ENCODE measurements at regions not wholly inside any gene's neighbourhood (a gene's known extent, or its start where the extent isn't known, plus 50 kb on each side); places are given as distances from the start of the nearest gene placed in this dataset.

- no peak for DNase-seq (ENCODE audit: low spot score)
Observed at GRCh38 chr10:111452153-111452552, 375.3 kb downstream of the ADRA2A start.

- DNase-seq (ENCODE audit: low spot score), result no peak
Observed at GRCh38 chr10:111455776-111456426, 379.1 kb downstream of the ADRA2A start.

- no peak for DNase-seq (ENCODE audit: low spot score)
Observed at GRCh38 chr10:111458256-111458655, 381.4 kb downstream of the ADRA2A start.

- DNase-seq (ENCODE audit: low spot score), result no peak
Observed at GRCh38 chr10:111459967-111460366, 383.1 kb downstream of the ADRA2A start.

GRCh38 chr10:111472445-111472844 is 395.6 kb downstream of the ADRA2A start:
- no peak for DNase-seq (ENCODE audit: low spot score)

GRCh38 chr10:111473361-111473760 is 396.5 kb downstream of the ADRA2A start:
- DNase-seq (ENCODE audit: low spot score), result no peak

GRCh38 chr10:111474786-111475185 is 398.0 kb downstream of the ADRA2A start:
- DNase-seq (ENCODE audit: low spot score), result no peak

GRCh38 chr10:111475720-111476119 is 398.9 kb downstream of the ADRA2A start:
- DNase-seq (ENCODE audit: low spot score), result no peak

- no peak for DNase-seq (ENCODE audit: low spot score)
Observed at GRCh38 chr10:111478651-111479050, 401.8 kb downstream of the ADRA2A start.

- DNase-seq (ENCODE audit: low spot score), result no peak
Observed at GRCh38 chr10:111479966-111480365, 403.1 kb downstream of the ADRA2A start.

GRCh38 chr10:111481261-111481826 is 404.5 kb downstream of the ADRA2A start:
- peak; percentile 1 for DNase-seq (ENCODE audit: low spot score)

- DNase-seq (ENCODE audit: low spot score), result no peak
Observed at GRCh38 chr10:111481866-111482265, 405.0 kb downstream of the ADRA2A start.

- DNase-seq (ENCODE audit: low spot score), result no peak
Observed at GRCh38 chr10:111482621-111483216, 405.9 kb downstream of the ADRA2A start.

- DNase-seq (ENCODE audit: low spot score), result no peak
Observed at GRCh38 chr10:111485767-111486166, 408.9 kb downstream of the ADRA2A start.

GRCh38 chr10:111486346-111486745 is 409.5 kb downstream of the ADRA2A start:
- no peak for DNase-seq (ENCODE audit: low spot score)

GRCh38 chr10:111488668-111489067 is 411.8 kb downstream of the ADRA2A start:
- no peak for DNase-seq (ENCODE audit: low spot score)

GRCh38 chr10:111491154-111491553 is 414.3 kb downstream of the ADRA2A start:
- no peak for DNase-seq (ENCODE audit: low spot score)

GRCh38 chr10:111493024-111493625 is 416.3 kb downstream of the ADRA2A start:
- no peak for DNase-seq (ENCODE audit: low spot score)

GRCh38 chr10:111498560-111498959 is 421.7 kb downstream of the ADRA2A start:
- no peak for DNase-seq (ENCODE audit: low spot score)

- DNase-seq (ENCODE audit: low spot score), result no peak
Observed at GRCh38 chr10:111504376-111504775, 427.5 kb downstream of the ADRA2A start.

GRCh38 chr10:111506266-111507034 is 429.6 kb downstream of the ADRA2A start:
- no peak for DNase-seq (ENCODE audit: low spot score)

- no peak for DNase-seq (ENCODE audit: low spot score)
Observed at GRCh38 chr10:111511751-111512150, 434.9 kb downstream of the ADRA2A start.
